Skin of body (tissue), 1 donor: ENCODE measurements at regions not wholly inside any gene's neighbourhood (a gene's known extent, or its start where the extent isn't known, plus 50 kb on each side); places are given as distances from the start of the nearest gene placed in this dataset.

ENCODE experiments used
- DNase-seq: peaks from one replicate; lab custom pipeline; 2025; lab: John Stamatoyannopoulos, UW

GRCh38 chr2:151033271-151034248 lies 228.1 kb downstream of the RBM43 start:
- DNase-seq, result peak; percentile 53

- peak; percentile 84 for DNase-seq
These were observed 228.9 kb downstream of the RBM43 start for GRCh38 chr2:151032741-151033191.

GRCh38 chr2:151030663-151031230 lies 230.9 kb downstream of the RBM43 start:
- no peak for DNase-seq

GRCh38 chr2:151029406-151030157 lies 232.1 kb downstream of the RBM43 start:
- DNase-seq, result no peak

- DNase-seq, result no peak
These were observed 232.9 kb downstream of the RBM43 start for GRCh38 chr2:151028691-151029176.

GRCh38 chr2:151027151-151027550 lies 234.5 kb downstream of the RBM43 start:
- no peak for DNase-seq

- DNase-seq, result no peak
These were observed 235.8 kb downstream of the RBM43 start for GRCh38 chr2:151025816-151026215.

- DNase-seq, result no peak
These were observed 236.9 kb downstream of the RBM43 start for GRCh38 chr2:151024696-151025251.

GRCh38 chr2:151021747-151022452 lies 239.8 kb downstream of the RBM43 start:
- no peak for DNase-seq

GRCh38 chr2:151020411-151020810 lies 241.3 kb downstream of the RBM43 start:
- no peak for DNase-seq

- DNase-seq, result no peak
These were observed 252.1 kb downstream of the RBM43 start for GRCh38 chr2:151009437-151010175.

GRCh38 chr2:151007365-151007764 lies 254.3 kb downstream of the RBM43 start:
- no peak for DNase-seq

GRCh38 chr2:151002959-151003600 lies 258.6 kb downstream of the RBM43 start:
- DNase-seq, result no peak

- peak; percentile 90 for DNase-seq
These were observed 263.8 kb downstream of the RBM43 start for GRCh38 chr2:150997702-150998440.

- peak; percentile 82 for DNase-seq
These were observed 264.6 kb downstream of the RBM43 start for GRCh38 chr2:150997066-150997465.

- peak; percentile 32 for DNase-seq
These were observed 267.6 kb downstream of the RBM43 start for GRCh38 chr2:150994076-150994475.

GRCh38 chr2:150989969-150990368 lies 271.7 kb downstream of the RBM43 start:
- no peak for DNase-seq

- DNase-seq, result no peak
These were observed 275.9 kb downstream of the RBM43 start for GRCh38 chr2:150985741-150986140.
